ENCODE measurements at regions not wholly inside any gene's neighbourhood (a gene's known extent, or its start where the extent isn't known, plus 50 kb on each side); places are given as distances from the start of the nearest gene placed in this dataset.
A peak's percentile ranks its signal among the peaks of the same experiment; 100 is the strongest.
"Not testable (repeated sequence)": the region's sequence is repeated elsewhere in the genome, so short reads cannot be mapped to it uniquely, and the experiment has no call there.

GRCh38 chr4:8963533-8963932 is 91.9 kb upstream of the HMX1 start:
- H3K4me3 ChIP-seq: peak overlapping the region in 1 of 2 donors; percentile 27
- H3K36me3 ChIP-seq, ATAC-seq, H3K9me3 ChIP-seq, H3K27ac ChIP-seq: not testable (repeated sequence)
- peaks cover 62% of the 10 kb centered on the region for H3K27me3 ChIP-seq
- H3K4me1 ChIP-seq: peaks cover 0 to 13% (median 0%) of the 10 kb centered on the region in 3 donors
- 0 to 5% methylated on average over 4 to 7 of the region's 41 CpGs for WGBS, 2 donors (ENCODE audit: low coverage in 1 of 2)

GRCh38 chr4:8961343-8961742 is 89.7 kb upstream of the HMX1 start:
- H3K9me3 ChIP-seq, H3K27ac ChIP-seq, H3K4me3 ChIP-seq, ATAC-seq, H3K36me3 ChIP-seq: not testable (repeated sequence)
- peak in 2 of 4 experiments; percentile 4 to 32 for TF ChIP-seq CTCF (IDR thresholded peaks at IDR 0.05)
- H3K27me3 ChIP-seq: peaks cover 72% of the 10 kb centered on the region
- H3K4me1 ChIP-seq: peaks cover 0 to 13% (median 0%) of the 10 kb centered on the region in 3 donors
- no CpG with 5 or more reads among the region's 11 CpGs for WGBS, 2 donors (ENCODE audit: low coverage in 1 of 2)

GRCh38 chr4:8959471-8959870 is 87.8 kb upstream of the HMX1 start:
- peaks cover 0 to 12% (median 0%) of the 10 kb centered on the region in 3 donors for H3K4me1 ChIP-seq
- not testable (repeated sequence) for H3K4me3 ChIP-seq, H3K27ac ChIP-seq, ATAC-seq, H3K36me3 ChIP-seq, H3K9me3 ChIP-seq
- peaks cover 63% of the 10 kb centered on the region for H3K27me3 ChIP-seq
- WGBS, 2 donors (ENCODE audit: low coverage in 1 of 2): 87% methylated on average over 3 of the region's 18 CpGs; no CpG with 5 or more reads in 1 of the 2 donors

GRCh38 chr4:8954001-8954400 is 82.4 kb upstream of the HMX1 start:
- 77 to 83% methylated on average over 9 to 13 of the region's 16 CpGs for WGBS, 2 donors (ENCODE audit: low coverage in 1 of 2)
- H3K36me3 ChIP-seq, H3K9me3 ChIP-seq, H3K4me1 ChIP-seq, ATAC-seq, H3K4me3 ChIP-seq, H3K27ac ChIP-seq: not testable (repeated sequence)
- peaks cover 33% of the 10 kb centered on the region for H3K27me3 ChIP-seq

- H3K27me3 ChIP-seq: peaks cover 30% of the 10 kb centered on the region
- not testable (repeated sequence) for H3K4me3 ChIP-seq, ATAC-seq, H3K4me1 ChIP-seq, H3K9me3 ChIP-seq, H3K36me3 ChIP-seq, H3K27ac ChIP-seq
- WGBS, 2 donors (ENCODE audit: low coverage in 1 of 2): 85 to 95% methylated on average over 7 to 8 of the region's 12 CpGs
Measured at GRCh38 chr4:8952791-8953190, 81.2 kb upstream of the HMX1 start.

GRCh38 chr4:8952109-8952508 is 80.5 kb upstream of the HMX1 start:
- not testable (repeated sequence) for H3K27ac ChIP-seq, ATAC-seq, H3K4me1 ChIP-seq, H3K4me3 ChIP-seq, H3K9me3 ChIP-seq, H3K36me3 ChIP-seq
- WGBS, 2 donors (ENCODE audit: low coverage in 1 of 2): 56 to 80% methylated on average over 1 to 9 of the region's 13 CpGs
- peaks cover 32% of the 10 kb centered on the region for H3K27me3 ChIP-seq

- 40 to 71% methylated on average over 1 to 4 of the region's 6 CpGs for WGBS, 2 donors (ENCODE audit: low coverage in 1 of 2)
- H3K27ac ChIP-seq, ATAC-seq, H3K9me3 ChIP-seq, H3K4me3 ChIP-seq, H3K36me3 ChIP-seq, H3K4me1 ChIP-seq: not testable (repeated sequence)
- peaks cover 27% of the 10 kb centered on the region for H3K27me3 ChIP-seq
Measured at GRCh38 chr4:8945506-8945905, 73.9 kb upstream of the HMX1 start.

- H3K4me3 ChIP-seq, H3K36me3 ChIP-seq, ATAC-seq, H3K9me3 ChIP-seq, H3K4me1 ChIP-seq, H3K27ac ChIP-seq: not testable (repeated sequence)
- peaks cover 49% of the 10 kb centered on the region for H3K27me3 ChIP-seq
- WGBS, 2 donors (ENCODE audit: low coverage in 1 of 2): 82 to 89% methylated on average over 8 to 9 of the region's 11 CpGs
Measured at GRCh38 chr4:8943367-8943766, 71.7 kb upstream of the HMX1 start.

- peaks cover 44% of the 10 kb centered on the region for H3K27me3 ChIP-seq
- not testable (repeated sequence) for ATAC-seq, H3K9me3 ChIP-seq, H3K4me3 ChIP-seq, H3K4me1 ChIP-seq, H3K36me3 ChIP-seq, H3K27ac ChIP-seq
- 88% methylated on average over 11 of the region's 11 CpGs; no CpG with 5 or more reads in 1 of the 2 donors for WGBS, 2 donors (ENCODE audit: low coverage in 1 of 2)
Measured at GRCh38 chr4:8942088-8942487, 70.4 kb upstream of the HMX1 start.

- not testable (repeated sequence) for H3K9me3 ChIP-seq, H3K36me3 ChIP-seq, ATAC-seq, H3K4me1 ChIP-seq, H3K4me3 ChIP-seq, H3K27ac ChIP-seq
- WGBS, 2 donors (ENCODE audit: low coverage in 1 of 2): 67 to 74% methylated on average over 5 to 6 of the region's 6 CpGs
- H3K27me3 ChIP-seq: peaks cover 40% of the 10 kb centered on the region
Measured at GRCh38 chr4:8941492-8941805, 69.8 kb upstream of the HMX1 start.

Data from gastroesophageal sphincter (tissue), 4 donors.